GM12875 (cell line): ENCODE measurements at regions not wholly inside any gene's neighbourhood (a gene's known extent, or its start where the extent isn't known, plus 50 kb on each side); places are given as distances from the start of the nearest gene placed in this dataset.

ENCODE experiments used
- H3K4me3 ChIP-seq: one replicate; pipeline ENCODE4 v1.5.1; 2011; ENCODE audit warnings: low read depth, low read length, control low read depth
- TF ChIP-seq, protein P1 (sequence below): IDR thresholded peaks from 2 replicates; pipeline ENCODE4 v1.5.1; 2011; ENCODE audit warnings: low read depth, mild to moderate bottlenecking, control low read depth, inconsistent platforms, low read length, moderate library complexity, borderline replicate concordance; ENCODE audit not compliant: insufficient read depth

DNA sequence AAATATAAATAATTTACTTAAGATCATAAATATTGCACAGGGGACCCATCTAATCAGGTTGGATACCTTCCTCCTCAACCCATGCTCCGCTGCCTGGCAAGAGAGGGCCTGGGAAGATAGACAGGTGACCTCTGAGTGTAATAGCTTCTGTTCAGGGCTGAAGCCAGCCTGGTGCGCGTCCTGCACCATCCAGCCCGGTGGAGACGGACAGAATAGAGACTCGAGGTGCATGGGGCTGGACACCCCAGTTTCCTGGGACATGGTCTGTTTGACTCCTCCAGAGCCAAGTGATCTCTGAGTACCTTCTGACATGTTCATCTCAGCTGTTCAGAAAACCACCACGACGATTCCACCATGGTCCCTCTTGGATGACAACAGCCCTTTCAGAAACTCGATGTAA lies 209.3 kb upstream of the MYT1L start:
- TF ChIP-seq, protein P1, sequence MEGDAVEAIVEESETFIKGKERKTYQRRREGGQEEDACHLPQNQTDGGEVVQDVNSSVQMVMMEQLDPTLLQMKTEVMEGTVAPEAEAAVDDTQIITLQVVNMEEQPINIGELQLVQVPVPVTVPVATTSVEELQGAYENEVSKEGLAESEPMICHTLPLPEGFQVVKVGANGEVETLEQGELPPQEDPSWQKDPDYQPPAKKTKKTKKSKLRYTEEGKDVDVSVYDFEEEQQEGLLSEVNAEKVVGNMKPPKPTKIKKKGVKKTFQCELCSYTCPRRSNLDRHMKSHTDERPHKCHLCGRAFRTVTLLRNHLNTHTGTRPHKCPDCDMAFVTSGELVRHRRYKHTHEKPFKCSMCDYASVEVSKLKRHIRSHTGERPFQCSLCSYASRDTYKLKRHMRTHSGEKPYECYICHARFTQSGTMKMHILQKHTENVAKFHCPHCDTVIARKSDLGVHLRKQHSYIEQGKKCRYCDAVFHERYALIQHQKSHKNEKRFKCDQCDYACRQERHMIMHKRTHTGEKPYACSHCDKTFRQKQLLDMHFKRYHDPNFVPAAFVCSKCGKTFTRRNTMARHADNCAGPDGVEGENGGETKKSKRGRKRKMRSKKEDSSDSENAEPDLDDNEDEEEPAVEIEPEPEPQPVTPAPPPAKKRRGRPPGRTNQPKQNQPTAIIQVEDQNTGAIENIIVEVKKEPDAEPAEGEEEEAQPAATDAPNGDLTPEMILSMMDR: no peak
- no peak overlapping the region for H3K4me3 ChIP-seq

DNA sequence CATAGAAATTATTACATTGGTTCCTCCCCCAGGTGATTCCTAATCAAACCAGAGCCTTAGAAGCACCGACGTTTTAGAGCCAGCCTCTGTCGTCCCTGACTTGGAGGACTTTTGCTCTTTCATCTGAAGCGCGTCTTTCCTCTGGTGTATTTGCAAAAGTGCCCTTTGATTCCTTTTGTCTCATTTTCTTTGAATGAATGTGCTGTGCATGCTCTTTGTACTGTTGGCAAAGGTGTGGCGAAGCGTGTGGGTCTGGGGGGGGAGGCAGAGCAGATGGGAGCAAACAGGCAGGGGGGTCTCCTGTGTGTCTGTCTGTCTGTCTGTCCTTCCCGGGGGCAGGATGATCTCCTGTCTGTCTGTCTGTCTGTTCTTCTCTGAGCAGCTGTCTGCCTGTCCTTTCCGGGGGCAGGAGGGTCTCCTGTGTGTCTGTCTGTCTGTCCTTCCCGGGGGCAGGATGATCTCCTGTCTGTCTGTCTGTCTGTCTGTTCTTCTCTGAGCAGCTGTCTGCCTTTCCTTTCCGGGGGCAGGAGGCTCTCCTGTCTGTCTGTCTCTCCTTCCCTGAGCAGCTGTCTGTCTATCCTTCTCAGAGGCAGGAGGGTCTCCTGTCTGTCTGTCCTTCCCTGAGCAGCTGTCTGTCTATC lies 205.5 kb upstream of the MYT1L start:
- TF ChIP-seq, protein P1: no peak
- H3K4me3 ChIP-seq: no peak overlapping the region

DNA sequence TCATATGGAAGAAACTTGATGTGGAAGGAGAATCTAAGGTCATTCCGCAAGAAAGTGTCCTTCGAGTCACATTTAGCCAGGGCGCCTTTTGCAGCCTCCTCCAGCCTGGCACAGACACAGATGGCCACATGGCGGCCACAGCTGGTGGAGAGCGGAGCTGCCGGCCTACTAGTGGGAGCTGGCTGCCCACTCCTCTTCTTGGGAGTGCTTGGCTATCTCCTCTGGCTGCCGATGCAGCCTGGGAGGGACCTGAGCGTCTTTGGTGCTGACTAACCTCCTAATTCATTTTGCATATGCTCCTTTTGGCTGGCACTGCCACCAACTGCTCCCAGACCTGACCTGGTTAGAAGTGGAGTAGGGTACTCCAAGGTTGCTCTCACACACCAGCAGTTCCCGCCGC lies 199.3 kb upstream of the MYT1L start:
- TF ChIP-seq, protein P1: no peak

DNA sequence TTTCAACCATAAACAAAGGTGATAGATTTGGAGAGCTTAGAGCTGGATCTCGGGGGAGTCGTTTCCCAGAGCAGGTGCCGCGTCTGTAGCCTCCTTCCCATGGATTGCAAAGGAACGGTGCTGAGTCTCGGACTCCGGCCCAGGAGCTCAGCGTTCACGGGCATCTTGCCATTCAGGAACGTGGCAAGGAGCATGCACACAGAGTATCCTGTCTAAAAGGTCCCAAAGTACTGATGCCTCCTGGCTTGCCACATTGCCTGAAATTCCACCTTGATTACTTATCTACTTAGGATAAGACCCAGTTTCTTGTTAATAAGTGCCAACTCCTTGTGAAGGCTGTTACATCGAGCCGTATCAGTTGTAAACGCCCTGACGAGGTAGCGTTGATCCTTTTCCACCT lies 197.8 kb upstream of the MYT1L start:
- TF ChIP-seq, protein P1: no peak
- no peak overlapping the region for H3K4me3 ChIP-seq

More for the DNA sequence above, 199.3 kb upstream of the MYT1L start:
- H3K4me3 ChIP-seq: no peak overlapping the region

DNA sequence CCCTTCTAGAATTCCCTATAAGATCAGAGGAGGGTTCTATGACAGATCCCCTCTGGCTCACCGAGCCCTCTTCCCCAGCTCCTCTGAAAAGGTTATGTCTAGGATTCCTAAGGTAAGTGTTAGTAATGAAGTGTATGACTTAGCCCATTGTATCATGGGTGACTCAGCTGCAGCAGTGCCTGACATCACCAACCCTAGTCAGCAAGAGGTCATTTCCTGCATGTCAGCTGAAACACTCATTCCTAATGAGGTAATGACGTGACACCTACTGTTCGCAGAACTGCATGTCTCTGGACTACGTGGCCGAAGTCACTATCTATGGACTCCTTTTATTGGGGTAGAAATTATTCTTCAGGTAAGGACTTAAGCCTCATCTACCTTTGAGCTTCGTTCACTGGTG lies 196.1 kb upstream of the MYT1L start:
- TF ChIP-seq, protein P1: no peak
- H3K4me3 ChIP-seq: no peak overlapping the region

DNA sequence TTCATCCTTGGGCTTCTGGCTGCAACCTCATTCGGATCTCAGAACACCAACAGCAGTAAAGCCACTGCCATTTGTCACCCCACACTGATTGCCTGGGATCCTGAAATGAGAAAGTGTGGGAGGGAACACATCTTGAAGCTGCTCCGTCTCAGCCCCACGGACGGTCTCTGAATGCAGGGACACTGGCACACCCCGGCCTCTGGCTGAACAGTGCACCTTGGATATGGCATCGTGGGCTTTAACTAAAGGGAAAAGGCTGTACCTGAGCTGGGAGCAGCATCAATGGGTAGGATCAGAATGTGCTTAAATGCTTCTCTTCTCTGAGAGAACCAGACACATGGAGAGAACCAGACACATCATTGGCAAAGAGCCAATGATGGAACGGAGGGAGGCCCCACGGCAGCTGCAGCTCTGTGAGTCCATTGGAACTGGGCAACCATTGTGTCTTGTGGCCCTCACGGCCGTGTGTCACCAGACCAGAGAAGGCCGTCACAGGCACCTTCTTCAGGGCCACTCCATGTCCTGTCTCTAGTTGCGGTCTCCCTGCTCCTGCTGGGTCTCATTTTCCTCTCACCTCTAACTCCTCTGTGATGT lies 193.4 kb upstream of the MYT1L start:
- TF ChIP-seq, protein P1: no peak
- no peak overlapping the region for H3K4me3 ChIP-seq
